Glomerular visceral epithelial cell (primary cell): ENCODE measurements at regions not wholly inside any gene's neighbourhood (a gene's known extent, or its start where the extent isn't known, plus 50 kb on each side); places are given as distances from the start of the nearest gene placed in this dataset.

ENCODE experiments used
- DNase-seq: peaks from one replicate; pipeline ENCODE4 v3.0.0-alpha.2; 2016; ENCODE audit errors: extremely low spot score

GRCh38 chr6:21468461-21468860 lies 125.1 kb upstream of the SOX4 start:
- DNase-seq: no peak

DNA sequence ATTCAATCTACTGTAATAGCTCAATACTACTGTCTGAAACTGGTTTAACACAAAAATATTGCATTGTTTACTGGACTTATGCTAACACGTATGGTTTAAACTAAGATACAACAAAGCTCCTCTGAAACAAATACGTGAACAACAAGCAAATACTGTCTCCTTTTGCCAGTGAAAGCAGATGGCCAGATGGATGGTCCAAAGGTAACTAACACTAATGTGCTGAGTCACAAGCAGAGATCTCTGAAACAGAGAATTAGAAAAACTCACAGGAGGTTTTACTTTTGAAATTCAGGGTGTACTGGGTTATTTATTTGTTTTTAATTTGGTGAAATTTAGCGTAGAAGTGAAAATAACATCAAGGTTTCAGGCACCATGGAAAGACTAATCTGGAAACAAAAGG lies 124.3 kb upstream of the SOX4 start:
- no peak for DNase-seq

GRCh38 chr6:21476112-21476511 lies 117.4 kb upstream of the SOX4 start:
- no peak for DNase-seq

DNA sequence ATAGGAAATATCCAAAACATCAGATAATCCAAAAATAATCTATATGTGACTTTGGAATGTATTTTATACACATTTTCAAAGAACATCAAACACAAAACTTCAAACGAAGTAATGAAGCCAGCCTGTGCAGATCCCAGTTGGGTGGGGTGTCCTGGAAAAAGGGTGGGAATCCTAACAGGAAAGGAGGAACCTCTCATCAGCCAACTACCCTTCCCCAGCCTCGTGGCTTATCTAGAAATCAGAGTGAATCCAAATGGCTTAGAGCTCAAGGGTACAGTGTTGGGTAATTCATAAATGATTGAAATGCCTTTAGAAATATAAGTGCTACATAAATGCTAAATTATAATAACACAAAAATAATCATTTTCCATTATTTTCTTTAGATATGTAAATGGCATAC lies 115.1 kb upstream of the SOX4 start:
- no peak for DNase-seq

DNA sequence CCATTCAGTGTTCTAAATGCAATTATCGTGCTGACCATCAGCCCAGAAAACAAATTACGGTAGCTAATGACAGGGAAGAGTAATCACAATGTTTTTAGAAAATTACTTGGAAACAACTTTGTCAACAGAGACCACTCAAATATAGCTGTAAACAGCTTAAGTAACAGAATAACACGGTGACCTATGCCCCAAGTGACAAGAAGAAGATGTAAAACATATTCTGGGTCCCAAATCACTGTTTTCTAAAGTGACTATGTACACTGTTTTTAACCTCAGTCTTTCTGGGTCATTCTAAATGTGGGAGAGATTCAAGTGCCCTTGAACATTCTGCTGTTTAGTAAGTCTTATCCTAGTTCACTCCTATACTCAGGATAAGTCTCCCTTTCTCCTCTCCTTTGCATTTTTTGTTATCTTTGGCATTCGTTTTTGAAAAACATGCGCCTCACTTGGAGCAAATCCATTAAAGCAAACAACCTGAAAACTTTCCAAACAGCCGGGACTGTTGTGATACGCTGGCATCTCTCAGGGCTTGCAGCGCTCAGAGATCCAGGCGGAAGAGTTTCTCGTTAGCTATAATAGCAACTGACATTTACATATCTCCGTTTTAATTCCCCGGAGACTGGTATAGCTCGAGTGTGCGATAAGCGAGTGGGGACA lies 114.5 kb upstream of the SOX4 start:
- DNase-seq: no peak

DNA sequence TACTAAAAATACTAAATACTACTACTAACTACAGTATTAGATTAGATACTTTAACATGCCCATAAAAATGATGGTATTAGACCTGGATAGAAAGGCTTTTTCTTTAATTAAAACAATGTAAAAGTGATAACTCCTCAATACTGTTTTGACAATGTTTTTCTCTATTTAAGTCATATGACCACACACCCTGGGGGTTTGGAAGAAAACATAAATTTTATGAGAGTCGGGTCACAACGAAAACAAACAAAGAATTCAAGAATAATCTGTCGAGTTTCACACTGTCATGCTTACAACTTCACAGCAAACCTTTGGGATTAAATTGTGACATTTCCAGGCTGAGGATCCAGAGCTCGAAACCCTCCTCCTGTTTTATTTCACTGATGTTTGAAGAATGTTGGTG lies 107.4 kb upstream of the SOX4 start:
- no peak for DNase-seq

DNA sequence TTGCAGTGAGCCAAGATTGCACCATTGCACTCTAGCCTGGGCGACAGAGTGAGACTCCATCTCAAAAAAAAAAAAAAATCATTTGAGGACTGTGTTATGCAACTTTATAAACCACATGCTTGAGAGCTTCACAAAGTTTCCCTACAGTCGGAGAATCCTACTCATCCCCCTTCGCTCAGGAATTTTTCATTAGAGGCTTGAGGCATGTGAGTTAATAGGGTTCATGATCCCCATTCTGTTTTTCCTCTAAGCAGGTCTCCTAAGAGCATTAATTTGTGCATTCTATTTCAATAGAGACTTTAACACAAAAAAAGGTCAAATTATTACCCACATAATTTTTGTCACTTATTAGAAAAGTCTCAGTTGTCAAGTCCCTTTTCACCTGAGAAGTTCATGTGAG lies 103.7 kb upstream of the SOX4 start:
- no peak for DNase-seq

- DNase-seq: no peak
Observed at GRCh38 chr6:21491955-21492354, 101.6 kb upstream of the SOX4 start.

DNA sequence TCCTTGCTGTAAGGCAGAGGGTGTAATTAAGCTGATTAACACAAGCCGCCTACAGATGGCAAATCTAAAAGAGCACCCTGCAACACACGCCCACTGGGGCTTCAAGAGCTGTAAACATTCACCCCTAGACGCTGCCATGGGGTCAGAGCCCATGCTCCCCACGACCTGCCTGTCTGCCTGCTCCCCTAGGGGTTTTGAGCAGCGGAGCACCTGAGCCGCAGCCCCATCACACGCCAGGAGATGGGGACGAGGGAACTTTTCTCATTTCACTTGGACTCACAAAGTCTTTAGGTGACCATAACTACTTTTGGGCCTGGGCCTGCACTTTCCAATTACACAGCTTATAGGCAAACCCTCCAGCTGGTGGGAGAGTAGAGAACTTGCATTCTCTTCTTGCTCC lies 99.0 kb upstream of the SOX4 start:
- DNase-seq: no peak

DNA sequence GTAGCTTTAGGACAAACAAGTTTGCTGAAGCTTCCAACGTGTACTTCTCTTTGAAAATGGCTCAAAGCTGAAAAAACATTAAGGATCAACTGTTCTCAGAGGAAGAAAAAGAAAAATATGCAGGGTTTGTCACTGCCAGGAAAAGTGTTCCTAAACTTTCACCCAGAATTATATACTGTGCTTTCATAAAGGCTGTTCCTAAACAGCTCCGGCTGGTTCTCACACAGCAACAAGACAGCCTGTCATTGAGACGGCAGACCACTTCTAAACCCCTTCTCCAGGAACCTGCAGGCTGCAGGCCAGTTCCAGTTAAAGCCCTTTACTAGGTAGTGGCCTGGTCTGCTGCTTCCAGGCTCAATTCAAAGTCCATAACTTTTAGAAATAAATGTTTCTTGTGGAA lies 97.4 kb upstream of the SOX4 start:
- DNase-seq: no peak

- DNase-seq: no peak
Observed at GRCh38 chr6:21496706-21497105, 96.8 kb upstream of the SOX4 start.

DNA sequence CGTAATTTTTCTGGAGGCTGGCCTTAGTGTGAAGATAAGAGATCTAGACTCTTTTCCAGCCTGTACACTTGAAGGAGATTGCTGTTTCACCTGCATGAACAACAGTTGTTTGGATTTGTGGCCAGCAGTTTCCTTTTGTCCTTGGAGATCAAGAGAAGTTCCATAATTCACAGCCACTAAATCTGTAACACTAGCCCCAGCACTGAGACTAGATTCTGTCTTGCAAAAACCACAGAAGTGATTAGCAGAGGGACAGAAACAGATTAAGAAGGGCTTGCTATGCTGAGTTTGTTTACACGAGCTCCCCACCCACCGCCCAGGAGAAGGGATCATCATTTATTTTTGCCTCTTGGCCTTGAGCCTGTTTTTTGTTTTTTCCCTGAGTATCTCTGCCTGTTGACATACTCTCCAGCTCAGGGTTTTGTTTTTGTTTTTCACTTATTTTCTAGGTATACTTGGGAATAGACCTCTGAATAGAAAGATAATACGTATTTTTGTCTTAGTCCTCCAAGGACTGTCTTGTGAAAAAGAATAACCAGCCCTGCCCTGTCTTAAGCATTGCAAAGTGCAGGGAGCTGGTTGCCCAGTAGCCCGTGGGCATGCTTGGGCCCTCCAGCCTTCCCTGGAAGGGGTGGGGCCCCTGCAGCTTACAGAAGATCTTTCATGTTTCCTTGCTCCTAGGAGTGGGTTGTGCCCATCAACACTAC lies 93.1 kb upstream of the SOX4 start:
- DNase-seq: no peak

GRCh38 chr6:21501021-21501354 lies 92.6 kb upstream of the SOX4 start:
- no peak for DNase-seq

GRCh38 chr6:21501815-21502214 lies 91.7 kb upstream of the SOX4 start:
- no peak for DNase-seq

GRCh38 chr6:21502682-21503081 lies 90.9 kb upstream of the SOX4 start:
- DNase-seq: no peak

GRCh38 chr6:21504790-21505189 lies 88.8 kb upstream of the SOX4 start:
- no peak for DNase-seq

DNA sequence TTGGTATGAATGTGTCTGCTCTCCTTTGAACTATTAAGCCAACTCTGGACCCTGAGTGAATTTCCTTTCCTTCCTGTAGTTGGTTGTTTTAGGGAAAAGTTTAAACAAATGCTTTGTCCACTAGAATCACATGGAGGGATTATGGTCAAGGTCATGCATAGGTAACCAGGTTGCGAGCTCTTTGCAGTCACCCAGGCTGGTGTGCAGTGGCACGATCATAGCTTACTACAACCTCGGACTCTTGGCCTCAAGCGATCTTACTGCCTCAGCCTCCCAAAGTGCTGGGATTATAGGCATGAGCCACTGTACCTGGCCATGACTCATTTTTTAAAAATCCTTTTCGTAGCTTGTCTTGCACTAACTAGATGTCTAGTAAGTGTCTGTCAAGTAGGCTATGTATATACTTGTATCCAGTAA lies 88.0 kb upstream of the SOX4 start:
- DNase-seq: no peak

- DNase-seq: no peak
Observed at GRCh38 chr6:21506126-21506525, 87.4 kb upstream of the SOX4 start.

GRCh38 chr6:21507811-21508210 lies 85.7 kb upstream of the SOX4 start:
- DNase-seq: no peak

- DNase-seq: no peak
Observed at GRCh38 chr6:21508753-21509152, 84.8 kb upstream of the SOX4 start.

GRCh38 chr6:21511891-21512550 lies 81.5 kb upstream of the SOX4 start:
- no peak for DNase-seq

DNA sequence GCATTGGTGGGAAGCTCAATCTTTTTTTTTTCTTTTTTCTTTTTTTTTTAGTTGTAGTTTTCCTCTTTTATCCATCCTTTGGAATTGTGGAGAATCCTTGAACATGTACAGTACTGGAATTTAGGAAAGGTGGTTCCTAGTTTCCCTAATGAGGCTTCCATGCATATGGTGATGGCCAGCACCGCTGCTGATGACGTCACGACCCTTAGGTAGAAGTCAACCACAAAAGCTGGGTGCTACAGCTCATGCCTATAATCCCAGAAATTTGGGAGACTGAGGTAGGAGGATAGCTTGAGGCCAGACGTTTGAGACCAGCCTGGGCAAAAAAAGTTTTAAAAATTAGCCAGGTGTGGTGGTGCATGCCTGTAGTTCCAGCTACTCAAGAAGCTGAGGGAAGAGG lies 79.3 kb upstream of the SOX4 start:
- DNase-seq: no peak

DNA sequence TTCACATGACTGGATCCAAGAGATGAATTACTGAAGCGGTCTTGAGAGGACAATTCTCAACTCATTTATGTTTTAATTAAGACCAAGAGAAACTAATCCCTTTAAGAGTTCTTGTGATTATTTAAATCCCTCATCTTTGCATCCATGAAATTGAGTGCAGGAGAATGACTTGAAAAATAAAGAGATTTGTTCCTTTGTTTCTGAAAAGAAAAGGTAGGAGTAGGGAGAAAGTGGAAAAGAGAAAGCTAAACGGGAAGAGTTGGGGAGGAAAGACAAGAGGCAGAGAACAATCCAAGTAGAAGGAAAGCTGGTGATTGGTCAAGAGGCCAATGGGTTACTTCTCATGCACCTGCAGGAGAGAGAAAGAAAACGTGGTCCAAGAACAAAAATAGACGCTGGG lies 75.2 kb upstream of the SOX4 start:
- DNase-seq: no peak
